ENCODE measurements at regions not wholly inside any gene's neighbourhood (a gene's known extent, or its start where the extent isn't known, plus 50 kb on each side); places are given as distances from the start of the nearest gene placed in this dataset.

DNA sequence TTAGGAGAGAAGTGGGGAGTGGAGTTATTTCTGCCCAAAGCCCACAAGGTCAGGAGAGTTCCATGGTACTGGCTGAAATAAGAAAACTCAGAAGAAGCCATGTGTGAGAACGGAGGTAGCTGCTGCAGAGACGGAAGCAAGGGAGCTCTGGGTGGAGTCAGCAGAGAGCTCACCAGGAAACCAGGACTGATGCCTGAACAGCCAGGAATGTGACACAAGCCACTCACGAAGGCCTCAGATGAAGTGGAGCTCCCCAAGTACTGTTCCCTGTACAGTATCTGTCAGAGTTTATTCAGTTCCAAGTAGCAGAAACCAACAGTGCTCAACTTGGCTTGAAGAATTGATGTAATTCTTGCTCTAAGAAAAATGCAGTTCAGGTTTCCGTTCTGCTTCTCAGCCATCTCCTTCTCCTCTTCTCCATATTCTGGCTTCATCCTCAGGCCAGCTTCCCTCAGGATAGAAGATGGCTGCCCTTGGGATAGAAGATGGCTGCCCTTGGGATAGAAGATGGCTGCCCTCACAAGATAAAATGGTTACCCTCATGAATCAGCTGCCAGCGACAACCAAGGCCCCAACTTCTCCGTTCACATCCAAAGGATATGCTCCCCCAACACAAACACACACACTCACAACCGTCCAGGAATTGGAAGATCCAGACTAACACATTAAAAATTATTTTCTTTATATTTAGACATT lies 117.4 kb upstream of the SH3BP4 start:
- no peak for DNase-seq

DNA sequence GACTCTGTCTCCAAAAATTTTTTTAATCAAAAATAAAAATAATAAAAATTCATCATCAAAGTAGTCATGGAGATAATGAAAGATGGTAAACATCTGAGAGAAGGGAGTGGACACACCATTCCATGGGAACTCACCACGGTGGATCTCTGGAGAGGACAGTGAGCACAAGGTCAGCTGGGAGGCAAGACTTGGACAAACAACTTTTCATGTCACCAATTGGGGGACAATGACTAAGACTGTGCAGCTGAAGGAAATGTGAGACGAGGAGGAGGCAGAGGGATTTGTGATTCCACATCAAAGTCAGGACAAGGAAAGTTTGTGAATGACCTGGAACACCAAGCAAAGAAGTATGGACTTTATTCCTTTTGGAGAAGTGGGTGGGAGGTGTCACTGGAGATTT lies 121.0 kb upstream of the SH3BP4 start:
- DNase-seq = no peak

DNA sequence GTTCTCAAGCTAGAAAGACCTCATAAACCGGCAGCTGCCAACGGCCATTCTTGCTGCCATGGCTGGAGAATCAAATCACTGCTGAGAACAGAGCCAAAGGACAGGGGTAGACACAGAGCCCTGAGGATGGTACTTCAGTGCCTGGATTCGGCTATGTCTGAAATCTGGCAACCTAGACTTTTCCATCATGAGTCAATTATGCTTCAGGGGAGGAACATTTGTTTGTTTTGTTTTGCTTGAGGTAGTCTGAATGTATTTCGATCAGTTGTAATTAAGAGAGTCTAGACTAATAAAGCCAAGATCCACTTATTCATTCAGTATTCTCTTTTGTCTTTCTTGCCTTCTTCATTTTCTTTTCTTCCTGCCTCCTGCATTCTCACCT lies 122.8 kb upstream of the SH3BP4 start:
- DNase-seq = no peak

DNA sequence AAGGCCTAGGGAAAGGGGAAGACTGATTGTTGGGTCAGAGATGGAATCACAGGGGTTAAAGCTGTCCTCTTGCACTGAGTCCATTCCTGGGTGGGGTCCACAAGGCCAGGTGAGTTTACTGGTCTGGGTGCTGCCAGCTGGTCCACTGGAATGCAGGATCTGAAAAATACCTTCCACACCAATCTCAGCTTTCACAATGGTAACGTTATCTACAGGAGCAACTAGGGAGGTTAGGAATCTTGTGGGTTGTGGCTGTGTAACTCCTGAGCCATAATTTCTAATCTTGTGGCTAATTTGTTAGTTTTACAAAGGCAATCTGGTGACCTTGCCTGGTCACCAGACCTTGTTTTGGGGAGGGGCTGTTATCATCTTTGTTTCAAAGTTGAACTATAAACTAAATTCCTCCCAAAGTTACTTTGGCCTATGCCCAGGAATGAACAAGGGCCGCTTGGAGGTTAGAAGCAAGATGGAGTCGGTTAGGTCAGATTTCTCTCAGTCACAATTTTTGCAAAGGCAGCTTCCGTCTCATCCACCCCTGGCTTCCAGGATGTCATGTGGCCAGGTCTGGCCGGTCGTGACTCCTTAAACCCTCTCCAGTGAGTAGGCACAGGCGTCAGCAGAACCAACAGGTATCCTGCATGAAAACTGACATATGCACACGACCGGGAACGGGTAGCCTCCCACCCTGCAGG lies 123.3 kb upstream of the SH3BP4 start:
- DNase-seq = no peak

DNA sequence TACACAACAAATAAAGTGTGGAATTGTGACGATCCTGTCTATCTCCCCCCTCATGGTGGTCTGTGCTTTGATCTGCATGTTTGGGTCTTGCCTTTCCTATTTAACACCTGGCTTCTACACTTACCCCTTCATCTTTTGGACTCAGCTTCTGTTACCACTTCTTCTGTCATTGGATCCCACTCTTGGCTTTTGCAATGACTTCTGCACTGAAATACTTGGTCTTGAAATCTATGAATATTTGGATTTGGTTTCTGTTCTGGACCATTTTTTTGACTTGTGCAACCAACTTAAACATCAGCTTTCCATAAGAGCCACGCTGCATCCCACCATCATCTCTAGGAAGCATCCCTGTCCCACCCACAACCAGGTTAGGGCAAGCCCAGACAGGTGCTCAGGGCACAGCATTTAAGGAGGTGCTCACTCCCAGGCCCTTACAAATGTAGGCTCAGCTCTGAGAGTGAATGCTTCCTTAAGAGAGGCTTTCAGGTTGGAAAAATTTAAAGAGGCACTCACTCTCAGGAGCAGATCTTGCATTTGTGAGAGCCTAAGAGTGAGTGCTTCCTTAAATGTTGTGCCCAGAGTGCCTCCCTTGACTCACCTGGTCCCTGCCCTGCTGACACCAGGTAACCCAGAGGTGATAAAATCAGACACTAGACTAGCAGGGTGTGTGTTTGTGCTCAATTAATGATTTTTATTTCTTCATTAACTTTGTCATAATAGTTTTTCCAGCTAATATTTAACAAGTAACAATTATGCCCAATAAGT lies 124.5 kb upstream of the SH3BP4 start:
- peak; percentile 36 for DNase-seq

DNA sequence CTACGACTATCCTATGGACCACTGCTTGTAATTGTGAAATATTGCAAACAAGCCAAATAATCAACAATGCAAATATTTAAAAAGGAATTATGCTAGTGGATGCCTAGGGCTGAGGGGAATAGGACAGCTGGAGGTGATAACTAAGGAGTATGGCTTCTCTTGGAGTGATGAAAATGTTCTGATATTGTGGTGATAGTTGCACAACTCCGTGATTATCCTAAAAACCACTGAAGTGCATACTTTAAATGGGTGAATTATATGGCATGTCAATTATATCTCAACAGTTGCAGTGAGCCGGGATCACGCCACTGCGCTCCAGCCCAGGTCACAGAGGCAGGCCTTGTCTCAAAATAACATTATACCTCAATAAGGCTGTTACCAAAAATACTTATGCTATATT lies 125.1 kb upstream of the SH3BP4 start:
- no peak for DNase-seq

DNA sequence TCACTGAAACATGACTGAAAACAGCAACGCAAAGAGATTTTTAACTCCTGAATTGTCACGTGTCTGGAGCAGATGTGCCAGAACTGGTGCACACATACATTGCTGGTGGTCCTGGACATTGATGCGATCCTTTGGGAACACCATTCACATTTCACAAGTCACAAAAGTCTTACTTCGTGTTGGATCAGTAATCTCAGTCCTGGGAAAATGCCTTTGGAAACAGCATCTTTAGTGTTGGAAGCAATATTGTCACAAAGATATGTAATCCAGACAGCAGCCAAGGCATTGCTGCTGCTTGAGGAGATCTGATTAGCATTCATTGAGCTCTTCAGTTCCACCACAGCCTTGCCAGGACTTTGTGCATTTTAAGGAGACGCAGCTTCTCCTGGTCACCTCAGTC lies 126.2 kb upstream of the SH3BP4 start:
- DNase-seq = no peak

DNA sequence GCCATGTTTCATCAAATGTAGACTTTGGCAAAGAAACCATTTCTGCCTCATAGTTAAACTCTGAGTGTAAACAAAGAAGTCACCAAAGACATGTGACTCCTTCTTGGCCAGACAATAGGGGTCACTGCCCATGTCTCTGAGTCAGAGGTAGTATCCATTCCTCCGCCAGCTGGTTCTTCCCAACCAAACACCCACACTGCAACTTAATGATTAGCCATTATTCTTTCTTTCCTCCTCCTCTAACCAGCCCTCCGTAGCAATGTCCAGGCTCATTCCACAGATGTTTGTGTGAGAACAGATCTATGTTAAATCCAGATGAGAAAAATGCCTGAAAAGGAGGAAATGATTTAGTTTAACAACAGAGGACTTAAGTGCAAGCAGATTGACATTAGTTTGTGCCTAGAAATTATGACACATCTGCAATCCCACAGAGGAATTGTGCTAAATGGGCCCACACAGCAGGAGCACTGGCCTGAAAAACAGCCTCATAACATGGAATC lies 127.9 kb upstream of the SH3BP4 start:
- DNase-seq = no peak

DNA sequence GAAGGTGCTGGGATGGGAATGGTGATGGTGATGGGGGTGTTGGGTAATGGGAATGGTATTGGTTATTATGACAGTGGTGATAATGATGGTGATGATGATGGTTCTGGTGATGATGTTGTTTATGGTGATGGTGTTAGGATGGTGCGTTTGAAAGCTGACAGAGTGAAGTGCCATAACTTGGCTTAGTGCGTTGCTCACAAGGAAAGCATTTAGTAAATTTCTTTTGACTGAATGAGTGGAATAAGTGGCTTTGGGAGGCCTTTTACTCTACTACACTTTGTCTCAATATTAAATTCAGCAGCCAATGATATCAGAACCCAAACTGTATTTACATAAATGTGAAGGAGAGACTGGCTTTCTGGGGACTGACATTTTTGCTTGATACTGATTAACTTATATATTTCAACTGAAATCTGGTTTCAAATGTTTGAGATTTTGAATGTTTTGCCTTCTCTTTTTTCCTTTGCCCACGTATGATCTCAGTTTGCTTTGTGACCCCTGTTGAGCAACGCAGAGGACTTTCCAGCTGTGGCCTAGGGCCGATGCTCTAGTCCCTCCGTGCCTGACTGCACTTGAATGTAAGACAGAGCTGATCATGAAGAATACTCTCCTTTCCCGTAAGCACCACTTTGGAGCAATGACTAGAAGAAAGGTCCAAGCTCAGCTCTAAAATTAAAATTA lies 128.5 kb upstream of the SH3BP4 start:
- DNase-seq = no peak

DNA sequence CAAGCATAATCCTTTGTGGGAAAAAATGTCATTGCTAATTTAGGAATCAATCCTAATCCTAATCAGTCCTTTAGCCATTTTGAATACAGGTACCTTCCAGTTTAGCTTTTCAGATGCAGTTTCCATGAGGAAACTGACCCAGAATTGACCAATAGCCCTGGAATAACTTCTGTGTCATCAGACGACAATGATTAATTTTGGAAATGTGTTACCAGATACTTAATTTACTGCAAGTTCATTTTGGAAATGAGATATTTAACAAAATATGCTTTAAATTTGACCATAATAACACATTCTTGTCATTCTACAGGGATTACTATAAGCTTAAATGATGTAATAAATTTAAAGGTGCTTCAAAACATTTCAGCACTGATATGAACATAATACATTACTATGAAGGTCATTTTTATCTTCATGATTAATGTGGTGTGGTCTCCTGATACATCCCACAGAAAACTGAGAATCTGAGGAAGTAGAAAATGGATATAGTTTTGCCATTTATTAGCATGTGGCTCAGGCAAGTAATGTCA lies 129.8 kb upstream of the SH3BP4 start:
- DNase-seq = no peak

DNA sequence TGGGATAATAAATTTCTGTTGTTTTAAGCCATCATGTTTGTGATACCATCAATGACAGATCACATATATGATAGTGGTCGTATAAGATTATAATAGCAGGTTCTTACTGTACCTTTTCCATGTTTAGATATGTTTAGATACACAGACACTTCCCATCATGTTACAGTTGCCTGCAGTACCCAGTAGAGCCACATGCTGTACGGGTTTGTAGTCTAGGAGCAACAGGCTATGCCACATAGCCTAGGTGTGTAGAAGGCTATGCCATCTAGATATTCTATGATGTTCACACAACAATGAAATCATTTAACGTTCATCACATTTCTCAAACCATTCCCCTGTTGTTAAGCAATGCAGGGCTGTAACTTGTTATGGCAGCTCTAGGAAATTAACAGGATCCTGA lies 132.9 kb upstream of the SH3BP4 start:
- no peak for DNase-seq

DNA sequence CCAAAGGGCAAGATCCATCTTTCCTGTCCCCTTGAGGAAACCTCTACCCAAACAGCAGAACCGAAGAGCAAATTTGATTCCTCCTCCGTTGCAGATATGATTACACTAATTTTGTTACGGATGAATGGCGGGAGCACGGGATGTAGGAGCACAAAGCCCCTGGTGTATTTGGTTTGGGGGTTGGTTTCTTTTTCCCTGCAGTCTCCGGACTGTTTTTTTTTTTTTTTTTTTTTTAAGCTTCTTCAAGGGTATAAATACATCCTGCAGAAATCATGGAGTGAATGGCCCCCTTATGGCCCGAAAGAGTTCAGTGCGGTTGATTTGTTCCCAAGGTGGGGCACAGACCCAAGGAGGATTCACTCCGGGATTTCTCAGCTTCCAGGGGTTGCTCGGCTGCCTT lies 135.3 kb upstream of the SH3BP4 start:
- no peak for DNase-seq

DNA sequence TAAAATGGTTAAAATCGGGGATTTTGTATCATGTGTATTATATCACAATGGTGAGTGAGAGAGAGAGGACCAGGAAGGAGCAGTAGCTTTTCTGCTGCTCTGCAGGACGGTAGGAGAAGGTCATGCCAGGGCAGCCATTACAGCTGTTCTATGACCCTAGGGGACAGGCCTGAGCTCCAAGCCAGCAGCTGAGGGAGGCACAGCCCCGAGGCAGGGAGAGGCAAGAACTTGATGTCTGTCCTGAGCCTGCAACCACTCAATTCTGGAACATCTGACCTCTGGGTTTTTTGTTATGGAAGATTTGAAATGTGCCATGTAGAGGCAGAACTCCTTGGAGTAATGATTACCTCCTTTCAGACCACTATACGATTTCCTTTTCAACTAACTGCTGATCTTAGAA lies 135.8 kb upstream of the SH3BP4 start:
- no peak for DNase-seq

DNA sequence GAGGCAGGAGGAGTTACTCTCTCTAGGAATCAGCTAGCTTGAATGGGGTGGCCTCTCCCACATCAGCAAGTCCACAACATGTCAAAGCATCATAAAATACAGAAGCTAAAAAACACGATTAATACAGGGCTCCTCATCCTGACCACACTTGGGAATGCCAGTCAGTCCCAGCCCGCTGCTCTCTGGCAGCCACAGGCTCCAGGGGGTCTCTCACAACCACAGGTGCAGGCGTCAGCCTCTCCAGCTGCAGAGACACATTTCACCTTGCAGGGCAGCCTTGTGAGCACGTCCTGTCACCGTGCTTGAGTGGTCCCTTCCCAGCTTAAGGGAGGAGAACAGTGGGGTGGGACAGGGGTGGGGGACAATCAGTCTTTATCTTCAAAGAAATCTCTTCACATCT lies 137.4 kb upstream of the SH3BP4 start:
- no peak for DNase-seq

DNA sequence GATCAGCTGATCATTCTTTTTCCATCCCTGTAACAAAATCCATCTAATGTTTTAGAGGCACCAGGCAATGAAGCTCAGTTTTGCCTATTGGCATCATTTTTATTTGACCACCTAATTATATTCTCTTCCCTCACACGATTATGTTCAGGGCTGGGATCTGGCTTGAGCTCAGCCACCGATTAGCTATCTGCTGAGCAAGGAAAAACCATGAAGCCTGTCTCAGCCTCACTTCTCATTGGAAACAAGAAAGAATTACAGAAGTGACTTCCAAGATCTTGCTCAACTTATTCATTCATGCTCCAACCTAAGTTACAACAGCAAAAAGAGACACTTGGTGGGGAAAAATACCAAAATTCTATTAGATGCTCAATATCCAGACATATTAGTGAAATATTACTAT lies 139.0 kb upstream of the SH3BP4 start:
- DNase-seq = no peak

DNA sequence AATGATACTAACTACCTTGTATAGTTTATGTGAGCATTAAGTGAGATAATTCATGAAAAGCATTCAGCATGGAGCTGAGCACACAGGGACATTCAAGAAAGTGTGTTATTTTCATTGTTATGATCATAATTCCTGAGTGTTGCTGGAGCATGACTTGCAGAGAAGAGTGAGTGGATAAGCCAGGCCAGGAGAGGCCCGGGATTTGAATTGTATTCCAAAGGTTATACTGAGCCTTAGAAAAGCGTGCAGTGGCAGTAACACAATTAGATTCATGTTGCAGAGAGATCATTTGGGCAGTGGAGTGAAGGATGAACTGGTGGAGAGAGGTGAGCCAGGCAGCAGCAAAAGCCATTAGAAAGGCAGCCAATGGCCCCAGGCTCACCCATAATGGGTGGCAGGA lies 142.9 kb upstream of the SH3BP4 start:
- no peak for DNase-seq

DNA sequence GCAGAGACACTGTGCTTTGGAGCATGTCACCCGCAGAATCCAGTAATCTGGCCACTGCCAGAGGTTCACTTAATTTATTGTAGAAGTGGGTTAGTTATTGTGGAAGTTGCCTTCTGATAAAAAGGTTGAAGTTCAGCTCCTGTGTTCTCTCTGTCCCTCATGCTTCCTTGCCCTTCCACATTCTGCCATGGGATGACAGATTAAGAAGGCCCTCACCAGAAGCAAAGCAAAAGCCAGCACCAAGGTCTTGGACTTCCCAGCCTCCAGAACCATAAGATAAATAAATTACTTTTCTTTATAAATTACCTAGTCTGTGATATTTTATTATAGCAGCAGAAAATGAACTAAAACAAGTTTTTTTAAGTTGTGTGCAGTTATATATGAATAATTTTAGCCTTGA lies 145.0 kb upstream of the SH3BP4 start:
- no peak for DNase-seq

DNA sequence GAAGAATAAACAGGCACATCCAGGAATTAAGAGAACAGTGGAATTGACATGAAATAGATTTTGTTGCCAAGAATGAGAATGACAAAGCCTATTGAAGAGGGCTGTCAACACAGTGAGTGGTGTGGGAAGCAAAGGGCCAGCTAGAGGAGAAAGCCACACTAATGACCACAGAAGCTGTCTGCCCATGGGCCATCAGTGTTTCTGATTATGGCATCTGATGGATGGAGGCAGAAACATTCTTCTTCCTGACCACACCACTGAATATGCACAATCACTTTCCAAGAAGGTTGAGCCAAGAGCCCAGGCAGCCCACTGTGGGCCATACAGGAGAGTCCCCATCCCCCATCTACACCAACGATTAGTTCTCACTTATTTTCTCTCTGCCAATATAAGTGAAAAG lies 146.0 kb upstream of the SH3BP4 start:
- no peak for DNase-seq

DNA sequence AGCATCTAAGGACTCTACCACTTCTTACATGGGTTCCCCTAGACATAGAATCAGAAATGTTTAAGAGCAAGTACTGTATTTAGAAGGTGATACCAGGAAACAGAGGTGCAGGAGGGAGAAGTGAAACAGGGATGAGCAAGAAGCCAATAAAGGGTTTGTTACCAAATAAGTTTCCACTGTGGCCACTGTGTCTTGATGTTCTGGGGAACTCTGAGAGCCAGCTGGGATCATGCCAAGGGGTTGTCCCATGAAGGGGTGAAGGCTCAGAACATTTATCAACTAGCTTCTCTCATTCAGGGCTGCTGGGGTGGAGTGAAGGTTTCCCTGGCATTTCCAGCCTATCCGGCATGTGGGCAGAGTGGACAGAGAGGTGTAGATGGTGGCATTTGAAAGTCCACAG lies 147.1 kb upstream of the SH3BP4 start:
- DNase-seq = no peak

DNA sequence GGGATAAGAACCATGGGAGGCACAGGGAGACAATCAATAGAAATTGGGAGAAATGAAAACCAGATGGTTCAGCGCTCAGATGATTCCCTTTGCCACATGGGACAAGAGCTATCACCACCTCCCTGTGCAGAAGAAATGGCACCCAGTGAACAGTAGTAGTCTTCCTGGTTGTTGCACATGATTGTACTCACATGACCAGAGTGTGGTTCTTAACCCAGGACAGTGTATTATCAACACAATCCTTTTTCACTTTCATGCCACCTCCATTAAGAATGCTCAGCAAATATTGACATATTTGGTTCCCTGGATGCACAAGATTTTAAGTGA lies 149.0 kb upstream of the SH3BP4 start:
- no peak for DNase-seq

DNA sequence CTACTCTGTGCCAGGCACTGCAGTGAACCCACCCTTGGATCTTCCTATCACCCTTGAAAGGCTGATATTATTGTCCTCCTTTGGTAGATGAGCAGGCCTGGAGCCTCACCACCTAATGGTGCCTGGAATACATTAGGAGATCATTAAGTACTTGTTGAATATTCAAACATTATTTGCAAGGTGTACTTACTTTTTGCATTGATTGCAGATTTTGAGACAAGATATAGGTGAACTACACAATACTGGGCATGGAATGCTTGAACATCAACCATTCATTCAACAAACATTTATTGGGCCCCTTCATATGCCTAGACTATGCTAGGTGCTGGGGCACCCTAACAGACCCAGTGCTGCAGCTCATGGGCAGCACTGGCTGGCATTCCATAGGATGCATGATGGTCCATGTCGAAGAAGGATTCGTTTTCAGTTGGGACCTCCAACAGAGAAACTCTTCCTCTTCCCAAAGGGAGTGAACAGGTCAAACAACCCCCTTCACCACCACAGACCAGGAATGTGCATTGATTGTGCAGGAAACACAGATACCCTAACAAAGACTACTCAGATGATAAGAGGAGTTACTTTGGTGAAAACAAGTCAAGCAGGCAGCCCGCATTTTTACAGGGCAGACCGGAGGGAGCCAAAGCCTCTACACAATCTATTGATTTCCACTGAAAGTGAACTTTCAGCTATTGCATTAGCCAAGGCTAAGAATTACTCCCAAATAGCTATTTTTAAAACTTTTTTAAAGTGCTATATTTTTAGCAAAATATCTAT lies 149.6 kb upstream of the SH3BP4 start:
- DNase-seq = no peak

DNA sequence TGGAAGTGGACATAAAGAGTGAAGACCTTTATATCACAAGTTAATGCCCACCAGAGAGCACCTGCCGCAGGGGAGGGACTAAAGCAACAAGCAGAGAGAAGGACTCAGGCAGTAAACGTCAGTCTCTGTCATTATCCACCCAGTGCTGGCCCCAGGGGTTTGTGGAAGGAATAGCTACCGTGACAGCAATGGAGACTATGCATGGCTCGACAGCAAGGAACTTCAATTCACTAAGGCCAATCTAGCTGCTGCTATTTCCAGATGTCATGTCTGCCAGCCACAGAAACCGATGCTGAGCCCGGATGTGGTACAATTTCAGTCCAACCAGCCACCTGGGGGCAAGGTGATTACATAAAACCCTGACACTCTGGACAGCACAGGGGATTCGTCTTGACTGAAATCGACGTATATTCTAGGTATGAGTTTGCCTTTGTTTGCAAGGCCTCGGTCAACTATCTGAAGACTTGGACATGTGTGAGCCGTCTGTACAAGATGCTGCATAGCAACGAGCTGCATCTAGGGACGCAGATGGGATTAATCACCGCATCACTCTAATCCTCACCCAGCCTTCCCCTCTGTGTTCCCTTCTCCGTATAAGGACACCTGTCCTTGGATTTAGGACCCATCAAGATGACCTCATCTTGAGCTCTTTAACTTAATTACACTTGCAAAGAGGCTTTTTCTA lies 154.1 kb upstream of the SH3BP4 start:
- DNase-seq = no peak
